H9 (cell line): ENCODE measurements at regions not wholly inside any gene's neighbourhood (a gene's known extent, or its start where the extent isn't known, plus 50 kb on each side); places are given as distances from the start of the nearest gene placed in this dataset.

Experiments used
- DNase-seq: peaks from one replicate; pipeline ENCODE4 v3.0.0-alpha.2; 2017
- H2AFZ ChIP-seq: one replicate; pipeline ENCODE4 v1.6.1; 2013; ENCODE audit warnings: mild to moderate bottlenecking, low read length, control low read depth, moderate library complexity
- H2AK5ac ChIP-seq: 2 replicates; pipeline ENCODE4 v1.6.1; 2013; ENCODE audit warnings: low read length, control low read depth, mixed read lengths; ENCODE audit not compliant: insufficient read length
- H2BK120ac ChIP-seq: one replicate; pipeline ENCODE4 v1.6.1; 2013; ENCODE audit warnings: low read depth, mild to moderate bottlenecking, low read length, control low read depth, inconsistent platforms; ENCODE audit not compliant: poor library complexity, severe bottlenecking
- H2BK12ac ChIP-seq: 2 replicates; pipeline ENCODE4 v1.6.1; 2013; ENCODE audit warnings: low read length, control low read depth, mixed read lengths, low read depth; ENCODE audit not compliant: insufficient read length
- H2BK15ac ChIP-seq: 2 replicates; pipeline ENCODE4 v1.6.1; 2013; ENCODE audit warnings: low read depth, low read length, control low read depth
- H2BK20ac ChIP-seq: one replicate; pipeline ENCODE4 v1.6.1; 2013; ENCODE audit warnings: low read depth, mild to moderate bottlenecking, low read length, control low read depth, inconsistent platforms; ENCODE audit not compliant: poor library complexity, severe bottlenecking
- H2BK5ac ChIP-seq: 2 replicates; pipeline ENCODE4 v1.6.1; 2013; ENCODE audit warnings: low read length, control low read depth, mixed read lengths; ENCODE audit not compliant: insufficient read length
- H3K14ac ChIP-seq: 2 replicates; pipeline ENCODE4 v1.6.1; 2013; ENCODE audit warnings: low read length, control low read depth; ENCODE audit not compliant: insufficient read depth
- H3K18ac ChIP-seq: 2 replicates; pipeline ENCODE4 v1.6.1; 2013; ENCODE audit warnings: low read depth, mild to moderate bottlenecking, mixed read lengths, low read length, control low read depth; ENCODE audit not compliant: insufficient read length
- H3K23ac ChIP-seq: 2 replicates; pipeline ENCODE4 v1.6.1; 2013; ENCODE audit warnings: low read length, control low read depth, mixed read lengths, low read depth; ENCODE audit not compliant: insufficient read length
- H3K23me2 ChIP-seq: 2 replicates; pipeline ENCODE4 v1.6.1; 2013; ENCODE audit warnings: low read depth, mild to moderate bottlenecking, mixed read lengths, low read length, control low read depth; ENCODE audit not compliant: insufficient read length, poor library complexity, severe bottlenecking
- H3K27ac ChIP-seq: 2 replicates; pipeline ENCODE4 v1.5.1; 2013; ENCODE audit warnings: low read length, control low read depth, mixed read lengths, low read depth; ENCODE audit not compliant: insufficient read length
- H3K27me3 ChIP-seq: 2 replicates; pipeline ENCODE4 v1.6.1; 2013; ENCODE audit warnings: low read length, control low read depth, inconsistent platforms; ENCODE audit not compliant: insufficient read depth
- H3K4ac ChIP-seq: 2 replicates; pipeline ENCODE4 v1.6.1; 2013; ENCODE audit warnings: low read depth, mild to moderate bottlenecking, control low read depth, inconsistent platforms, low read length, moderate library complexity
- H3K4me1 ChIP-seq: 2 replicates; pipeline ENCODE4 v1.6.1; 2013; ENCODE audit warnings: low read length, control low read depth, inconsistent platforms; ENCODE audit not compliant: insufficient read depth
- H3K4me2 ChIP-seq: 2 replicates; pipeline ENCODE4 v1.6.1; 2013; ENCODE audit warnings: low read length, control low read depth, mixed read lengths; ENCODE audit not compliant: insufficient read length, insufficient read depth
- H3K56ac ChIP-seq: 2 replicates; pipeline ENCODE4 v1.6.1; 2013; ENCODE audit warnings: low read depth, mild to moderate bottlenecking, mixed read lengths, low read length, control low read depth; ENCODE audit not compliant: insufficient read length
- H3K79me1 ChIP-seq: 2 replicates; pipeline ENCODE4 v1.6.1; 2013; ENCODE audit warnings: low read depth, mild to moderate bottlenecking, moderate library complexity, low read length, control low read depth, inconsistent platforms; ENCODE audit not compliant: insufficient read depth, poor library complexity, severe bottlenecking
- H3K79me2 ChIP-seq: 2 replicates; pipeline ENCODE4 v1.6.1; 2013; ENCODE audit warnings: low read length, control low read depth, inconsistent platforms; ENCODE audit not compliant: insufficient read depth
- H3K9ac ChIP-seq: 2 replicates; pipeline ENCODE4 v1.6.1; 2013; ENCODE audit warnings: low read length, control low read depth, mixed read lengths; ENCODE audit not compliant: insufficient read length; ENCODE audit errors: extremely low read depth
- H3K9me3 ChIP-seq: one replicate; pipeline ENCODE4 v1.6.1; 2013; ENCODE audit warnings: low read depth, low read length, inconsistent platforms; ENCODE audit not compliant: control insufficient read depth
- H3T11ph ChIP-seq: one replicate; pipeline ENCODE4 v1.6.1; 2013; ENCODE audit warnings: mild to moderate bottlenecking, low read length, control low read depth, inconsistent platforms
- H4K20me1 ChIP-seq: one replicate; pipeline ENCODE4 v1.6.1; 2013; ENCODE audit not compliant: control insufficient read depth, insufficient read length, insufficient read depth
- H4K5ac ChIP-seq: 2 replicates; pipeline ENCODE4 v1.6.1; 2013; ENCODE audit warnings: low read depth, mild to moderate bottlenecking, mixed read lengths, low read length, control low read depth; ENCODE audit not compliant: insufficient read length
- H4K8ac ChIP-seq: replicated peaks from 2 replicates; pipeline ENCODE4 v1.6.1; 2013; ENCODE audit warnings: low read length, control low read depth, mixed read lengths, low read depth; ENCODE audit not compliant: insufficient read length
- H4K91ac ChIP-seq: 2 replicates; pipeline ENCODE4 v1.6.1; 2013; ENCODE audit warnings: low read depth, mild to moderate bottlenecking, moderate library complexity, mixed read lengths, low read length, control low read depth; ENCODE audit not compliant: insufficient read length
- H3K27ac Mint-ChIP-seq, 3 experiments: 2 replicates in 2 of 3; 3 replicates in 1 of 3; pipeline ENCODE4 v1.8.0; 2020 to 2021; ENCODE audit warnings: mixed read lengths in 3 of 3, mild to moderate bottlenecking in 1 of 3, moderate library complexity in 1 of 3
- H3K27me3 Mint-ChIP-seq: 2 replicates; pipeline ENCODE4 v1.8.0; 2021; ENCODE audit warnings: low read depth, mild to moderate bottlenecking, moderate library complexity, mixed read lengths
- H3K36me3 Mint-ChIP-seq, 3 experiments: 2 replicates in 2 of 3; 3 replicates in 1 of 3; pipeline ENCODE4 v1.8.0; 2020 to 2021; ENCODE audit warnings: low read depth in 3 of 3, mixed read lengths in 3 of 3; ENCODE audit not compliant: insufficient read depth in 1 of 3
- H3K4me1 Mint-ChIP-seq, 2 experiments: 2 replicates each; pipeline ENCODE4 v1.8.0; 2020; ENCODE audit warnings: mixed read lengths in 2 of 2
- H3K4me3 Mint-ChIP-seq, 2 experiments: 2 replicates in 1 of 2; 3 replicates in 1 of 2; pipeline ENCODE4 v1.8.0; 2020 to 2021; ENCODE audit warnings: mild to moderate bottlenecking in 2 of 2, mixed read lengths in 2 of 2, moderate library complexity in 1 of 2
- H3K9me3 Mint-ChIP-seq, 2 experiments: 2 replicates in 1 of 2; 3 replicates in 1 of 2; pipeline ENCODE4 v1.8.0; 2020; ENCODE audit warnings: mild to moderate bottlenecking in 2 of 2, mixed read lengths in 2 of 2, moderate library complexity in 1 of 2
- WGBS: extraction: QIAGEN DNeasy Blood & Tissue Kit; methylation state at CpG from one replicate; pipeline ENCODE4 v1.1.7; 2013; ENCODE audit warnings: missing lambda C conversion rate, low lambda C conversion rate, mixed read lengths; ENCODE audit not compliant: insufficient read length; ENCODE audit errors: extremely low coverage; 5-methylcytosine and 5-hydroxymethylcytosine counted together
- TF ChIP-seq, protein P1 (sequence below): fragments of 200-600 bp; sonication (generic); conservative IDR thresholded peaks from 3 replicates; pipeline ENCODE4 v1.8.0; 2021; ENCODE audit warnings: antibody characterized with exemption, mild to moderate bottlenecking

DNA sequence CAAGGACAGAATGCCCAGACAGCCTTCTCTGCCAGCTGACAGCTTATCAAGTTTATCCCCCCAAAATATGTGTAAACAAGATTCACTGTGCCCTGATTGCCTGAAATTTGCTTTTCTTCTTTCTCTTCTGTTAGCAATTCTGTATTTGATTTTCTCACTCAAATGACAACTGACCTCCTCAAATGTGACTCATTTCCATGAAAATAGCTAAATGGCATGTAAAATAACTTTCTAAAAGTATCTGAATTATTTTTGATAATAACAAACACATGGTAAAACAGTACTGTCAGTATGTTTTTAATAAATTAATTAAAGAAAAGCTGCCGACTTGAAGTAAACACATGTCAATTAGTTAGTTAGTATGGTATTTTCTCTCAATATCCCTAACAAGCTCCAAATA, 202.3 kb upstream of the STAC start:
- Histone ChIP-seq H3K79me1 (no peaks in the 10 kb centered on the region), H3K4me2 (no peak overlapping the region)

More for the DNA sequence above, 202.3 kb upstream of the STAC start:
- Histone ChIP-seq H3T11ph (no peak overlapping the region), H3K56ac (no peak overlapping the region), H3K27me3 (no peaks in the 10 kb centered on the region), H4K5ac (no peak overlapping the region), H3K14ac (no peak overlapping the region), H4K8ac (no peak overlapping the region), H2BK20ac (no peak overlapping the region), H3K23me2 (no peaks in the 10 kb centered on the region), H3K18ac (no peak overlapping the region), H3K79me2 (no peaks in the 10 kb centered on the region), H3K9me3 (no peaks in the 10 kb centered on the region), H2AFZ (no peak overlapping the region), H3K9ac (no peak overlapping the region), H3K23ac (no peak overlapping the region), H3K4me1 (peaks cover 8% of the 10 kb centered on the region; the same call in 1 of the 2 replicates), H2AK5ac (no peak overlapping the region), H3K4ac (no peak overlapping the region), H4K20me1 (no peaks in the 10 kb centered on the region), H2BK15ac (no peak overlapping the region), H4K91ac (no peak overlapping the region), H2BK120ac (no peak overlapping the region), H2BK12ac (no peak overlapping the region), H2BK5ac (no peak overlapping the region), H3K27ac (no peak overlapping the region)
- Mint-ChIP-seq H3K4me1 (peaks cover 21 to 22% of the 10 kb centered on the region in 2 experiments), H3K9me3 (no peaks in the 10 kb centered on the region), H3K4me3 (no peak overlapping the region), H3K27ac (no peak overlapping the region), H3K27me3 (peaks cover 1% of the 10 kb centered on the region), H3K36me3 (no peaks in the 10 kb centered on the region; a peak in 1 of 7 replicates)
- no CpG with 5 or more reads among the region's 1 CpG for WGBS
- TF ChIP-seq, protein P1, sequence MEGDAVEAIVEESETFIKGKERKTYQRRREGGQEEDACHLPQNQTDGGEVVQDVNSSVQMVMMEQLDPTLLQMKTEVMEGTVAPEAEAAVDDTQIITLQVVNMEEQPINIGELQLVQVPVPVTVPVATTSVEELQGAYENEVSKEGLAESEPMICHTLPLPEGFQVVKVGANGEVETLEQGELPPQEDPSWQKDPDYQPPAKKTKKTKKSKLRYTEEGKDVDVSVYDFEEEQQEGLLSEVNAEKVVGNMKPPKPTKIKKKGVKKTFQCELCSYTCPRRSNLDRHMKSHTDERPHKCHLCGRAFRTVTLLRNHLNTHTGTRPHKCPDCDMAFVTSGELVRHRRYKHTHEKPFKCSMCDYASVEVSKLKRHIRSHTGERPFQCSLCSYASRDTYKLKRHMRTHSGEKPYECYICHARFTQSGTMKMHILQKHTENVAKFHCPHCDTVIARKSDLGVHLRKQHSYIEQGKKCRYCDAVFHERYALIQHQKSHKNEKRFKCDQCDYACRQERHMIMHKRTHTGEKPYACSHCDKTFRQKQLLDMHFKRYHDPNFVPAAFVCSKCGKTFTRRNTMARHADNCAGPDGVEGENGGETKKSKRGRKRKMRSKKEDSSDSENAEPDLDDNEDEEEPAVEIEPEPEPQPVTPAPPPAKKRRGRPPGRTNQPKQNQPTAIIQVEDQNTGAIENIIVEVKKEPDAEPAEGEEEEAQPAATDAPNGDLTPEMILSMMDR: no peak
- no peak for DNase-seq
